KMS-11 (cell line): ENCODE measurements at regions not wholly inside any gene's neighbourhood (a gene's known extent, or its start where the extent isn't known, plus 50 kb on each side); places are given as distances from the start of the nearest gene placed in this dataset.
"Not testable (repeated sequence)": the region's sequence is repeated elsewhere in the genome, so short reads cannot be mapped to it uniquely, and the experiment has no call there.

Experiments
- H2AFZ ChIP-seq: fragments of 200-600 bp; sonication (generic); 2 replicates; pipeline ENCODE4 v1.6.1; 2016; ENCODE audit warnings: antibody characterized with exemption, mixed run types, low read depth
- H3K27ac ChIP-seq: fragments of 200-600 bp; sonication (generic); 2 replicates; pipeline ENCODE4 v1.6.1; 2016; ENCODE audit warnings: mild to moderate bottlenecking, mixed run types
- H3K27me3 ChIP-seq: fragments of 200-600 bp; sonication (generic); 2 replicates; pipeline ENCODE4 v1.6.1; 2017; ENCODE audit warnings: mild to moderate bottlenecking, low read depth, mixed run types, moderate library complexity; ENCODE audit not compliant: insufficient read depth
- H3K36me3 ChIP-seq: fragments of 200-600 bp; sonication (generic); 2 replicates; pipeline ENCODE4 v1.6.1; 2017; ENCODE audit warnings: mild to moderate bottlenecking, mixed run types; ENCODE audit not compliant: insufficient read depth
- H3K4me1 ChIP-seq: fragments of 200-600 bp; sonication (generic); 2 replicates; pipeline ENCODE4 v1.6.1; 2016; ENCODE audit warnings: mild to moderate bottlenecking, low read depth, mixed run types; ENCODE audit not compliant: poor library complexity, severe bottlenecking
- H3K4me2 ChIP-seq: fragments of 200-600 bp; sonication (generic); 2 replicates; pipeline ENCODE4 v1.7.0; 2016; ENCODE audit warnings: mild to moderate bottlenecking, mixed run types
- H3K4me3 ChIP-seq: fragments of 200-600 bp; sonication (generic); IDR thresholded peaks from 2 replicates; pipeline ENCODE4 v1.6.1; 2017; ENCODE audit warnings: low read depth, low read length, mixed read lengths; ENCODE audit not compliant: insufficient read depth
- H3K79me2 ChIP-seq: fragments of 200-600 bp; sonication (generic); 2 replicates; pipeline ENCODE4 v1.6.1; 2016; ENCODE audit warnings: low read depth, mixed run types; ENCODE audit not compliant: insufficient read depth
- H3K9ac ChIP-seq: fragments of 200-600 bp; sonication (generic); 2 replicates; pipeline ENCODE4 v1.6.1; 2016; ENCODE audit warnings: mild to moderate bottlenecking, mixed run types
- H4K20me1 ChIP-seq: fragments of 200-600 bp; sonication (generic); 2 replicates; pipeline ENCODE4 v1.6.1; 2016; ENCODE audit warnings: mild to moderate bottlenecking, mixed run types; ENCODE audit not compliant: insufficient read depth
- TF ChIP-seq, protein P1 (sequence below): fragments of 200-600 bp; sonication (generic); conservative IDR thresholded peaks from 2 replicates; pipeline ENCODE4 v1.6.1; 2017; ENCODE audit warnings: low read depth, mild to moderate bottlenecking, antibody characterized with exemption, low read length, moderate library complexity, mixed read lengths

DNA sequence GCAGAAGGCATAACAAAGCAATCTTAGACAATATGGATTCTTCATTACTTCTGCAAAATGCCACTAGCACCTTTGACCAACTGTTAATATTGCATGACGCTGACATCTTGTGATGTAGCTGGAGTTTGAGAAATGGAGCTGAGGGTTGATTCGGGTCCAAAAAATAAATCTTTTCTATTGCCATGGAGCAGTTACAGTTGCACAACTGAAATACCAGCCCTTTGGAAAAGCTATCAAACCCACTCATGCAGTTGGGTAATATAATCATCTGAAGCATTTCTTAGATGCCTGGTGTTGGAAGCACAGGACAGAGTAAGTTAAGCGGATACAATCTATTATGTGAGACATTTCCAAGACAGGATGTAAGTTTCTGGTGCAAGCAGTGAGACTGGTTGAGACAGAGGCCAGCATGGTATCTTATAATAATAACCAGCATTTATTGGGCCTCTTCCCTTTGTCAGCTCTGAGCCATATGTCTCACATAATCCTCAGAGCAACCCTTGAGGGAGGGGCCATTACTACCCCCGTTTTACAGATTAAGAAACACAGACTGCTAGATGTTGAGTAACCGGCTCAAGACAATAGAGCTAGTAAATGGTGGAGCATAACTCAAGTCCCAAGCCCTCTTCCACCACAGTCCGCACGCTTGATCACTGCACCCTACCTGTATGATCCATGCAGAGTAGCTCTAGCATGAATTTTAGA lies 74.9 kb upstream of the CAPRIN1 start:
- Histone ChIP-seq H3K36me3 (no peaks in the 10 kb centered on the region), H3K27me3 (no peaks in the 10 kb centered on the region), H3K79me2 (no peaks in the 10 kb centered on the region), H3K27ac (no peak overlapping the region), H3K9ac (no peak overlapping the region), H3K4me1 (no peaks in the 10 kb centered on the region), H4K20me1 (no peaks in the 10 kb centered on the region), H2AFZ (no peak overlapping the region), H3K4me2 (no peak overlapping the region), H3K4me3 (no peak overlapping the region)
- TF ChIP-seq, protein P1, sequence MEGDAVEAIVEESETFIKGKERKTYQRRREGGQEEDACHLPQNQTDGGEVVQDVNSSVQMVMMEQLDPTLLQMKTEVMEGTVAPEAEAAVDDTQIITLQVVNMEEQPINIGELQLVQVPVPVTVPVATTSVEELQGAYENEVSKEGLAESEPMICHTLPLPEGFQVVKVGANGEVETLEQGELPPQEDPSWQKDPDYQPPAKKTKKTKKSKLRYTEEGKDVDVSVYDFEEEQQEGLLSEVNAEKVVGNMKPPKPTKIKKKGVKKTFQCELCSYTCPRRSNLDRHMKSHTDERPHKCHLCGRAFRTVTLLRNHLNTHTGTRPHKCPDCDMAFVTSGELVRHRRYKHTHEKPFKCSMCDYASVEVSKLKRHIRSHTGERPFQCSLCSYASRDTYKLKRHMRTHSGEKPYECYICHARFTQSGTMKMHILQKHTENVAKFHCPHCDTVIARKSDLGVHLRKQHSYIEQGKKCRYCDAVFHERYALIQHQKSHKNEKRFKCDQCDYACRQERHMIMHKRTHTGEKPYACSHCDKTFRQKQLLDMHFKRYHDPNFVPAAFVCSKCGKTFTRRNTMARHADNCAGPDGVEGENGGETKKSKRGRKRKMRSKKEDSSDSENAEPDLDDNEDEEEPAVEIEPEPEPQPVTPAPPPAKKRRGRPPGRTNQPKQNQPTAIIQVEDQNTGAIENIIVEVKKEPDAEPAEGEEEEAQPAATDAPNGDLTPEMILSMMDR, result no peak

GRCh38 chr11:33974804-33975203 lies 76.7 kb upstream of the CAPRIN1 start:
- no peaks in the 10 kb centered on the region for H4K20me1 ChIP-seq
- H3K4me3 ChIP-seq, result no peak overlapping the region
- no peak overlapping the region for H2AFZ ChIP-seq
- no peak overlapping the region for H3K9ac ChIP-seq
- no peak overlapping the region for H3K4me2 ChIP-seq
- no peaks in the 10 kb centered on the region for H3K4me1 ChIP-seq
- no peak overlapping the region for H3K27ac ChIP-seq
- H3K36me3 ChIP-seq, result no peaks in the 10 kb centered on the region
- H3K79me2 ChIP-seq, result no peaks in the 10 kb centered on the region
- TF ChIP-seq, protein P1, result no peak
- H3K27me3 ChIP-seq, result no peaks in the 10 kb centered on the region

DNA sequence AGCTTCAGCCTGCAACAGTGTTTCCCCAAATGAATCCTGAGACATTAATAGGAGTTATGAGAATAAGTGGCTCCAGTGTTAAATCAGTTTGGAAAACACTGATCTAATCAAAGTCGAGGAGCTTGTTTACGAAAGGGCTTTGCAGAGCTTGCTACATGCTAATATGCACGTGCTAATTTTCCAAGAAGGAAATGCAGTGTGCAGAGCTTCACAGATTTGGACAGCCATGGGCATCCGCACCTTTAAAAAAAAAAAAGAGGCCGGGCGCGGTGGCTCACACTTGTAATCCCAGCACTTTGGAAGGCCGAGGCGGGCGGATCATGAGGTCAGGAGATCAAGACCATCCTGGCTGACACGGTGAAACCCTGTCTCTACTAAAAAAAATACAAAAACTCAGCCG lies 79.7 kb upstream of the LMO2 start:
- not testable (repeated sequence) for H3K4me3 ChIP-seq, H3K4me1 ChIP-seq, H3K4me2 ChIP-seq, H4K20me1 ChIP-seq, H2AFZ ChIP-seq, H3K36me3 ChIP-seq, H3K79me2 ChIP-seq, H3K27ac ChIP-seq, H3K9ac ChIP-seq, H3K27me3 ChIP-seq

DNA sequence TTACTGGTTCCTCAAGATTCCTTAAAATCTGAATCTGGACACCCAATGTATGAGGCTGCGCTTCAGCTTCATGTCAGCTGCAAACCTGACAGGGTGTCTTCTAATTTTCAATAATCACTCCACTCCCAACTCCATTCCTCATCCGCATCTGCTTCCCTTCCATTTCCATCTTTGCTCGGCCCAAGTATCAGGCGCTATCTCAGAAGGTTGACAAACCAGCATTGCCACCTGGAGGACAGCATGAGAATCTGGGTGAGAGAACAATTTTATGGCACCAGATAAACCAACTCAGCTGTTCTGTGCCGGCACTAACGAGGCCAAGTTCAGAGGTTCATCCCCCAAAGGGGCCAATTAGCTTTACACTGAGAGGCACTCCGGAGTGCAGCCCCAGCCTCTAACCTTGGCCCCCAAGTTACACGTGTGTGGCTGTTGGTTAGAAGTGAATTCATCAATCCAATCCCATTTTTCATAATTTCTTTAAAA lies 79.1 kb upstream of the LMO2 start:
- TF ChIP-seq, protein P1, result 0 out of 2 replicates have a peak, but pooled peaks have one; percentile 29
- Histone ChIP-seq H2AFZ (no peak overlapping the region), H3K27me3 (no peaks in the 10 kb centered on the region), H3K9ac (no peak overlapping the region), H3K79me2 (no peaks in the 10 kb centered on the region), H4K20me1 (no peaks in the 10 kb centered on the region), H3K4me1 (no peaks in the 10 kb centered on the region), H3K27ac (no peak overlapping the region), H3K36me3 (no peaks in the 10 kb centered on the region), H3K4me2 (no peak overlapping the region), H3K4me3 (no peak overlapping the region)

GRCh38 chr11:33967451-33967850 lies 75.6 kb upstream of the LMO2 start:
- H4K20me1 ChIP-seq, result no peaks in the 10 kb centered on the region
- TF ChIP-seq, protein P1, result no peak
- H3K9ac ChIP-seq, result no peak overlapping the region
- no peaks in the 10 kb centered on the region for H3K4me1 ChIP-seq
- H3K4me3 ChIP-seq, result no peak overlapping the region
- no peak overlapping the region for H3K27ac ChIP-seq
- H3K4me2 ChIP-seq, result no peak overlapping the region
- H3K27me3 ChIP-seq, result no peaks in the 10 kb centered on the region
- H3K36me3 ChIP-seq, result no peaks in the 10 kb centered on the region
- no peak overlapping the region for H2AFZ ChIP-seq
- no peaks in the 10 kb centered on the region for H3K79me2 ChIP-seq
